ENCODE measurements at regions not wholly inside any gene's neighbourhood (a gene's known extent, or its start where the extent isn't known, plus 50 kb on each side); places are given as distances from the start of the nearest gene placed in this dataset.

DNA sequence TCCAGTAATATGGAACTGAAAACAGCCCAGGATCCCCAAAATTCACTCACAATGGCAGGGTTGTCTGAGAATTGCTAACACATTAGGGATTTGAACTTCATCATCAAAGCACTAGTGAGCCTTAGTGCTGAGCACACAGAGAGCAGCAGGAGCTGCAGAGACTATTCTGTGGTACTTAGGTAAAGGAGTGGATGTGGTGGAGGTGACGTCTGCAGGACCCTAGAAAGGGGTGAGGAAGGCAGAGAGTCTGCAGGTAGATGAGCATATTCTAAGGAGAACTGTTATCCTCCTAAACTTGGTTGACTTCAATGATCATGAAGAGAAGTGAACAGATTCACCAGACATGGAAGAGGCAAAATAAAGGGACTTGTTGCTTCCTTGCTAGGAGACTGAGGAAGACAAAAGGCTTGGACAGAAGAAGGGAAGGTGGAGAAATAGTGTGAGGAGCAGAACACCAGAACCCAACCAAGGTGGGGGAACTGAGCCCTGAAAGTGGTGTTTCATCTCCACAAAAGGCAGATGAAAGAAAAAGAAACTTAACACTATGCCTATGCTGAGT lies 1164.0 kb downstream of the TMEM121 start:
- no peak for TF ChIP-seq EZH2 (IDR thresholded peaks at IDR 0.05; ENCODE audit: low read length, missing control alignments)
- TF ChIP-seq, protein P1, sequence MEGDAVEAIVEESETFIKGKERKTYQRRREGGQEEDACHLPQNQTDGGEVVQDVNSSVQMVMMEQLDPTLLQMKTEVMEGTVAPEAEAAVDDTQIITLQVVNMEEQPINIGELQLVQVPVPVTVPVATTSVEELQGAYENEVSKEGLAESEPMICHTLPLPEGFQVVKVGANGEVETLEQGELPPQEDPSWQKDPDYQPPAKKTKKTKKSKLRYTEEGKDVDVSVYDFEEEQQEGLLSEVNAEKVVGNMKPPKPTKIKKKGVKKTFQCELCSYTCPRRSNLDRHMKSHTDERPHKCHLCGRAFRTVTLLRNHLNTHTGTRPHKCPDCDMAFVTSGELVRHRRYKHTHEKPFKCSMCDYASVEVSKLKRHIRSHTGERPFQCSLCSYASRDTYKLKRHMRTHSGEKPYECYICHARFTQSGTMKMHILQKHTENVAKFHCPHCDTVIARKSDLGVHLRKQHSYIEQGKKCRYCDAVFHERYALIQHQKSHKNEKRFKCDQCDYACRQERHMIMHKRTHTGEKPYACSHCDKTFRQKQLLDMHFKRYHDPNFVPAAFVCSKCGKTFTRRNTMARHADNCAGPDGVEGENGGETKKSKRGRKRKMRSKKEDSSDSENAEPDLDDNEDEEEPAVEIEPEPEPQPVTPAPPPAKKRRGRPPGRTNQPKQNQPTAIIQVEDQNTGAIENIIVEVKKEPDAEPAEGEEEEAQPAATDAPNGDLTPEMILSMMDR (conservative IDR thresholded peaks at IDR 0.05 in 1 of 2, IDR thresholded peaks at IDR 0.05 in 1 of 2; ENCODE audit: low read depth in 1 of 2, low read length in 2 of 2), result no peak
